Fibroblast of lung (primary cell): ENCODE measurements at regions not wholly inside any gene's neighbourhood (a gene's known extent, or its start where the extent isn't known, plus 50 kb on each side); places are given as distances from the start of the nearest gene placed in this dataset.

Source experiments
- DNase-seq, 2 donors: peaks; one replicate each; pipeline versions ENCODE4 v3.0.0 to v3.0.0-alpha.2; 2010; ENCODE audit warnings: low read depth in 2 of 2
- H2AFZ ChIP-seq: 2 replicates; pipeline ENCODE4 v1.5.1; 2012; ENCODE audit warnings: low read length, control low read depth, inconsistent platforms
- H3K27ac ChIP-seq: 2 replicates; pipeline ENCODE4 v1.5.1; 2011; ENCODE audit warnings: low read length, control low read depth; ENCODE audit not compliant: insufficient read depth
- H3K27me3 ChIP-seq: 2 replicates; pipeline ENCODE4 v1.5.1; 2011; ENCODE audit warnings: mild to moderate bottlenecking, low read length; ENCODE audit not compliant: control insufficient read depth, insufficient read depth
- H3K36me3 ChIP-seq: 2 replicates; pipeline ENCODE4 v1.5.1; 2011; ENCODE audit warnings: low read length; ENCODE audit not compliant: control insufficient read depth, insufficient read depth
- H3K4me1 ChIP-seq: 2 replicates; pipeline ENCODE4 v1.5.1; 2011; ENCODE audit warnings: low read length; ENCODE audit not compliant: control insufficient read depth, insufficient read depth; ENCODE audit errors: extremely low read depth
- H3K4me2 ChIP-seq: 2 replicates; pipeline ENCODE4 v1.5.1; 2011; ENCODE audit warnings: low read length, control low read depth; ENCODE audit not compliant: insufficient read depth; ENCODE audit errors: extremely low read depth
- H3K4me3 ChIP-seq, 4 experiments: fragments of 200-600 bp in 1 of 4; sonication (generic) in 1 of 4; replicated peaks in 1 of 4; 2 replicates each; pipeline ENCODE4 v1.5.1; 2011 to 2016; ENCODE audit warnings: low read length in 4 of 4, low read depth in 3 of 4, mild to moderate bottlenecking in 3 of 4, control low read depth in 2 of 4, inconsistent platforms in 1 of 4, mixed read lengths in 1 of 4; ENCODE audit not compliant: insufficient read depth in 1 of 4; ENCODE audit errors: control extremely low read depth in 1 of 4
- H3K79me2 ChIP-seq: 2 replicates; pipeline ENCODE4 v1.5.1; 2012; ENCODE audit warnings: mild to moderate bottlenecking, low read length, inconsistent platforms; ENCODE audit not compliant: control insufficient read depth, insufficient read depth
- H3K9ac ChIP-seq: 2 replicates; pipeline ENCODE4 v1.5.1; 2011; ENCODE audit warnings: mild to moderate bottlenecking, low read length, control low read depth; ENCODE audit not compliant: insufficient read depth
- H3K9me3 ChIP-seq: 2 replicates; pipeline ENCODE4 v1.5.1; 2012; ENCODE audit warnings: low read depth, low read length; ENCODE audit not compliant: control insufficient read depth, insufficient read depth
- H4K20me1 ChIP-seq: 2 replicates; pipeline ENCODE4 v1.5.1; 2011; ENCODE audit warnings: low read length; ENCODE audit not compliant: control insufficient read depth, insufficient read depth; ENCODE audit errors: extremely low read depth
- EZH2 ChIP-seq: IDR thresholded peaks from 2 replicates; pipeline ENCODE4 v1.5.1; 2012; ENCODE audit warnings: low read length, control low read depth, mild to moderate bottlenecking; ENCODE audit errors: missing control alignments
- TF ChIP-seq, protein P1 (sequence below), 2 donors: IDR thresholded peaks in 1 of 2; conservative IDR thresholded peaks in 1 of 2; 1 replicate in 1 of 2; 2 replicates in 1 of 2; pipeline ENCODE4 v1.5.1; 2011 to 2012; ENCODE audit warnings: low read length in 2 of 2, control low read depth in 1 of 2, inconsistent platforms in 1 of 2, low read depth in 1 of 2, mild to moderate bottlenecking in 1 of 2

DNA sequence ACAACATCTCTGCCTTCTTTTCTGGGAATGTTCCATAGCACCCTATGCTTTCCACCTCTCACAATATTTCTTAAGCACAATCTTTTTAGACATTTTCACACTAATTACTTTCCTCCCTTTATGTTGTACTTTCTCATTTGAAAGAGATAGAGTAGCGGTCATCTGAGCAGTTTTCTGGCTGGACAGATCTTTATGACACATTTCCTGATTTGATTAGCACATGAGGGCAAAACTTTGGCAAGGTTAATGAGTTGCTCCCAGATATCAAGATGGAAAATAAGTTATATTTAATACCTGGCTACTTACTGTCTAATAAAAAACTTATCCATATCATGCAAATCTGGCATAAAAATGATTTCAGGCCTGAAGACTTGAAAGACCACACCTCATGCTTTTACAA, 723.9 kb downstream of the SOCS6 start:
- DNase-seq, result no peak

DNA sequence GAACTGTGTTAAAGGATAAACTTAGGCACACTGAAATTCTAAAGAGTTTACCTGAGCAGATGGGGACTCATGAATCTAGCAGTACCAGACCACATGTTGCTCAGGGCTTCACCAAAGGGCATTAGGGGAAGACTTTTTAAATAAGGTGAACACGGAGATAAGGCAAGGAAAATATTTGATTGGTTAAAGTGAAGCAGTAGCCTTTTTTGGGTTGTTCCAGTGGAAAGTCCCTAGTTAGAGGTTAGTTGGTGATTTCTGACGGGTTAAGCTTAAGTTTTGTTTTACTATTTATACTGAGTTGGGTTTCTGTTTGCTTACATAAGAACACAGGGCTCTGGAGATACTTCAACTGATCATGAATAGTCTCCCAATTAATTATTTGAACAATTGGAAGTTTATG, 722.5 kb downstream of the SOCS6 start:
- no peaks in the 10 kb centered on the region for H3K36me3 ChIP-seq
- TF ChIP-seq, protein P1, sequence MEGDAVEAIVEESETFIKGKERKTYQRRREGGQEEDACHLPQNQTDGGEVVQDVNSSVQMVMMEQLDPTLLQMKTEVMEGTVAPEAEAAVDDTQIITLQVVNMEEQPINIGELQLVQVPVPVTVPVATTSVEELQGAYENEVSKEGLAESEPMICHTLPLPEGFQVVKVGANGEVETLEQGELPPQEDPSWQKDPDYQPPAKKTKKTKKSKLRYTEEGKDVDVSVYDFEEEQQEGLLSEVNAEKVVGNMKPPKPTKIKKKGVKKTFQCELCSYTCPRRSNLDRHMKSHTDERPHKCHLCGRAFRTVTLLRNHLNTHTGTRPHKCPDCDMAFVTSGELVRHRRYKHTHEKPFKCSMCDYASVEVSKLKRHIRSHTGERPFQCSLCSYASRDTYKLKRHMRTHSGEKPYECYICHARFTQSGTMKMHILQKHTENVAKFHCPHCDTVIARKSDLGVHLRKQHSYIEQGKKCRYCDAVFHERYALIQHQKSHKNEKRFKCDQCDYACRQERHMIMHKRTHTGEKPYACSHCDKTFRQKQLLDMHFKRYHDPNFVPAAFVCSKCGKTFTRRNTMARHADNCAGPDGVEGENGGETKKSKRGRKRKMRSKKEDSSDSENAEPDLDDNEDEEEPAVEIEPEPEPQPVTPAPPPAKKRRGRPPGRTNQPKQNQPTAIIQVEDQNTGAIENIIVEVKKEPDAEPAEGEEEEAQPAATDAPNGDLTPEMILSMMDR (conservative IDR thresholded peaks at IDR 0.05 in 1 of 2, IDR thresholded peaks at IDR 0.05 in 1 of 2; ENCODE audit: low read depth in 1 of 2, low read length in 2 of 2), result no peak
- no peak for TF ChIP-seq EZH2
- no peaks in the 10 kb centered on the region for H3K9me3 ChIP-seq
- H2AFZ ChIP-seq, result no peak overlapping the region
- no peaks in the 10 kb centered on the region for H3K79me2 ChIP-seq
- no peak overlapping the region for H3K27ac ChIP-seq
- no peak overlapping the region for H3K4me3 ChIP-seq
- DNase-seq, result no peak
- H3K4me1 ChIP-seq, result no peaks in the 10 kb centered on the region
- H3K9ac ChIP-seq, result no peak overlapping the region
- H3K4me2 ChIP-seq, result no peak overlapping the region
- H3K27me3 ChIP-seq, result no peaks in the 10 kb centered on the region
- no peaks in the 10 kb centered on the region for H4K20me1 ChIP-seq

More for the DNA sequence above, 723.9 kb downstream of the SOCS6 start:
- Histone ChIP-seq H3K4me1 (no peaks in the 10 kb centered on the region), H3K79me2 (no peaks in the 10 kb centered on the region), H3K27me3 (no peaks in the 10 kb centered on the region), H3K4me2 (no peak overlapping the region), H2AFZ (no peak overlapping the region), H3K4me3 (no peak overlapping the region), H3K27ac (no peak overlapping the region), H3K36me3 (no peaks in the 10 kb centered on the region), H4K20me1 (no peaks in the 10 kb centered on the region), H3K9ac (no peak overlapping the region), H3K9me3 (no peaks in the 10 kb centered on the region)
- TF ChIP-seq EZH2, result no peak
- TF ChIP-seq, protein P1 (conservative IDR thresholded peaks at IDR 0.05 in 1 of 2, IDR thresholded peaks at IDR 0.05 in 1 of 2; ENCODE audit: low read depth in 1 of 2, low read length in 2 of 2), result no peak

DNA sequence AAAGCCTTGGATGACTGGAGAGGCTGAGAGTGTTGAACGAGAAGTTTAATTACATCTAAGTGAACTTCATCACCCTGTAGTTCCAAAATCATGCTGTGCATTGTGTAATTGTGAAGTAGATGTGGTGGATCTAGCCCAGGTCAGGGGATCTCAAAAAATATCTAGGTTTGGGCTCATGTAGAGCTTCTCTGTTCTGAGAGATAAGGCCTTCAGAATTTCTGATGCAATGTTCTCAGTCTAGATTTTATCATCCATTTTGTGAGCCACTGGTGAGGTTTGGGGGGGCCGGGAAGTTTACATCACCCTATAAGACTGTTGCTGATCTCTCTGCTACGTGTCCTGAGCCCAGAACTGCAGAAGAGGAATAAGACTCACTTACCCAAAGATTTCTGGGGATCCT, 719.4 kb downstream of the SOCS6 start:
- Histone ChIP-seq H3K27ac (no peak overlapping the region), H4K20me1 (no peaks in the 10 kb centered on the region), H3K4me3 (no peak overlapping the region), H3K36me3 (no peaks in the 10 kb centered on the region), H3K79me2 (no peaks in the 10 kb centered on the region), H2AFZ (no peak overlapping the region), H3K9me3 (no peaks in the 10 kb centered on the region), H3K27me3 (no peaks in the 10 kb centered on the region), H3K4me1 (no peaks in the 10 kb centered on the region), H3K4me2 (no peak overlapping the region), H3K9ac (no peak overlapping the region)
- TF ChIP-seq EZH2, result no peak
- TF ChIP-seq, protein P1 (conservative IDR thresholded peaks at IDR 0.05 in 1 of 2, IDR thresholded peaks at IDR 0.05 in 1 of 2; ENCODE audit: low read depth in 1 of 2, low read length in 2 of 2), result no peak
- no peak for DNase-seq
